ENCODE measurements at regions not wholly inside any gene's neighbourhood (a gene's known extent, or its start where the extent isn't known, plus 50 kb on each side); places are given as distances from the start of the nearest gene placed in this dataset.

DNA sequence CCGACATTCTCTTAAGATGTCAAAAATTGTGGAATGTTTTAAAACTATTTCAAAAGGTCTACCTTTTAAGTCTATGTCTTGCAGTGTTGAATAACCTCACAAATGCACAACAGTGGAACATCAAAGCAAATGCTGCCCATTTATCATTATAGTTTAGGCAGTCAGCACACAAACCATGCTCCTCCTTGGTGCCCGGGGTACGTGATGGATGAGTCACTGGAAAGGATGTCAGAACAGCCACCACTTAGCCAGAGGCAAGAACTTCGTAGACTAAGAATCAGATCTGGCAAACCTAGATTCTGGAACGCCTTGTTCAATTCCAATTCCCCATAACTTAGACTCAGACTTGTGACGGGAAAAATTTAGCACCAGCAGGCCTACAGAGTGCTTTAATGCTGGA is 343.6 kb downstream of the FGF9 start:
- Mint-ChIP-seq H3K36me3 (ENCODE audit: low read depth) (no peaks in the 10 kb centered on the region), H3K4me3 (no peak overlapping the region), H3K27ac (no peak overlapping the region), H3K9me3 (no peaks in the 10 kb centered on the region), H3K27me3 (ENCODE audit: insufficient read depth) (no peaks in the 10 kb centered on the region), H3K4me1 (no peaks in the 10 kb centered on the region)
- TF ChIP-seq, protein P1, sequence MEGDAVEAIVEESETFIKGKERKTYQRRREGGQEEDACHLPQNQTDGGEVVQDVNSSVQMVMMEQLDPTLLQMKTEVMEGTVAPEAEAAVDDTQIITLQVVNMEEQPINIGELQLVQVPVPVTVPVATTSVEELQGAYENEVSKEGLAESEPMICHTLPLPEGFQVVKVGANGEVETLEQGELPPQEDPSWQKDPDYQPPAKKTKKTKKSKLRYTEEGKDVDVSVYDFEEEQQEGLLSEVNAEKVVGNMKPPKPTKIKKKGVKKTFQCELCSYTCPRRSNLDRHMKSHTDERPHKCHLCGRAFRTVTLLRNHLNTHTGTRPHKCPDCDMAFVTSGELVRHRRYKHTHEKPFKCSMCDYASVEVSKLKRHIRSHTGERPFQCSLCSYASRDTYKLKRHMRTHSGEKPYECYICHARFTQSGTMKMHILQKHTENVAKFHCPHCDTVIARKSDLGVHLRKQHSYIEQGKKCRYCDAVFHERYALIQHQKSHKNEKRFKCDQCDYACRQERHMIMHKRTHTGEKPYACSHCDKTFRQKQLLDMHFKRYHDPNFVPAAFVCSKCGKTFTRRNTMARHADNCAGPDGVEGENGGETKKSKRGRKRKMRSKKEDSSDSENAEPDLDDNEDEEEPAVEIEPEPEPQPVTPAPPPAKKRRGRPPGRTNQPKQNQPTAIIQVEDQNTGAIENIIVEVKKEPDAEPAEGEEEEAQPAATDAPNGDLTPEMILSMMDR (conservative IDR thresholded peaks at IDR 0.05), result no peak
- Histone ChIP-seq H3K27me3 (ENCODE audit: control insufficient read depth, insufficient read depth, low read length, poor library complexity, severe bottlenecking) (no peaks in the 10 kb centered on the region), H3K4me1 (ENCODE audit: control insufficient read depth, insufficient read depth, low read length) (no peaks in the 10 kb centered on the region), H3K36me3 (ENCODE audit: control insufficient read depth, insufficient read depth, low read length) (no peaks in the 10 kb centered on the region), H3K4me3 (ENCODE audit: low read length) (no peak overlapping the region), H3K9me3 (ENCODE audit: control insufficient read depth, low read length) (no peaks in the 10 kb centered on the region), H3K9ac (ENCODE audit: extremely low read depth, low read length, poor library complexity, severe bottlenecking) (no peak overlapping the region), H3K27ac (ENCODE audit: low read depth, low read length) (no peak overlapping the region)
- 87 to 93% methylated on average over 5 of the region's 6 CpGs for WGBS, 2 experiments (ENCODE audit: insufficient coverage in 1 of 2, insufficient read length in 1 of 2)
- no peak for DNase-seq

DNA sequence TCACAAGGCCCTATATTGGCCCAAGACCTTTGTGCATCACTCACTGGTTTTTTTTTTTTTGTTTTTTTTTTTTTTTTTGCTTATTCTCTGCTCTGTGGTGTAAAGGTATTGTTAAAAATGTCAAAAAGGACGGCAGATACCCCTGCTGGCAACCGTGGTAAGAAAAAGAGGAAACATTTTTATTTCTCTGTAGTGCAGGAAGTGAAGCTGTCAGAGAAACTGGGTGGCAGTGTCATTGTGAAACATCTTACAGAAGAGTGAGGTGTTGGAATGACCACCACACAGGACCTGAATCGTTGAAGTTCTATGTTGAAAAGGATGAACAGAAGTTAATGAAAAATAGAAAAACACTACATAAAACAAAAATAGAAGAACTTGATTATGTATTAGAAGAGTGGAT is 346.4 kb downstream of the FGF9 start:
- no peaks in the 10 kb centered on the region for H3K36me3 ChIP-seq (ENCODE audit: control insufficient read depth, insufficient read depth, low read length)
- H3K36me3 Mint-ChIP-seq (ENCODE audit: low read depth), result no peaks in the 10 kb centered on the region
- no peaks in the 10 kb centered on the region for H3K27me3 Mint-ChIP-seq (ENCODE audit: insufficient read depth)
- H3K9ac ChIP-seq (ENCODE audit: extremely low read depth, low read length, poor library complexity, severe bottlenecking), result no peak overlapping the region
- 69 to 79% methylated on average over 2 of the region's 3 CpGs for whole genome bisulfite sequencing, 2 experiments (ENCODE audit: insufficient coverage in 1 of 2, insufficient read length in 1 of 2)
- H3K4me1 Mint-ChIP-seq, result no peaks in the 10 kb centered on the region
- H3K27ac Mint-ChIP-seq, result no peak overlapping the region
- DNase-seq, result no peak
- no peaks in the 10 kb centered on the region for H3K27me3 ChIP-seq (ENCODE audit: control insufficient read depth, insufficient read depth, low read length, poor library complexity, severe bottlenecking)
- no peak overlapping the region for H3K4me3 Mint-ChIP-seq
- TF ChIP-seq, protein P1 (conservative IDR thresholded peaks at IDR 0.05), result no peak
- H3K4me3 ChIP-seq (ENCODE audit: low read length), result no peak overlapping the region
- H3K4me1 ChIP-seq (ENCODE audit: control insufficient read depth, insufficient read depth, low read length), result no peaks in the 10 kb centered on the region
- H3K27ac ChIP-seq (ENCODE audit: low read depth, low read length), result no peak overlapping the region
- no peaks in the 10 kb centered on the region for H3K9me3 Mint-ChIP-seq
- H3K9me3 ChIP-seq (ENCODE audit: control insufficient read depth, low read length), result no peaks in the 10 kb centered on the region

DNA sequence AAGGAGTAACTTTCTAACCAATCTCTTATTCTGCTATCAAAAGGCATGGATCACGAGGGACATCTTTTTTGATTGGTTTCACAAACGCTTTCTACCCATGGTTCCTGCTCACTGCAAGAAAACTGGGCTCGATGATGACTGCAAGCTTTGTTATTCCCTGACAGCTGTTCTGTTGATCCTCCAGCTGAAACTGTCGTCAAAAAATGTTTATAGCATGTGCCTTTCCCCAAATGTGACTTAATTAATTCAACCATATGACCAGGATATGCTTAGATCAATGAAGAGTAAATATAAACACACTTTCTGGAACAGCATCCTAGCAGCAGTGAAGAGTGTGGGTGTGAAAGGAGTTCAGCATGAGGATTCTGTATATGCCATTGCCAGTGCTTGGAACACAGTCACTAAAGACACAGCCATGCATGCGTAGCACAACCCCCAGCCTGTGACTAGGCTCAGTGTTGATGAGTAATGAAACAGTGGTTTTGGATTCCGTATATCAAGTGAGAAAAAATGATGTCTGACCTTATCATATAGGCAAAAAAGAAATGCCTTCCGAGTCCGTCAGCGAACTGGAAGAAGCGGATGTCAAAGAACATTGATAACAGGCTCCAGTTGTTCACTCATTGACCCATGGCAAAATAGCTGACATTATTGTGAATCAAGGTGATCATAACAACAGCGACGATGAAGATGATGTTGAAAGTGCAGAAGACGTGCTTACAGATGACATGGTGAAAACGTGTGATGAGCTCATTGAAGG is 347.4 kb downstream of the FGF9 start:
- 91 to 97% methylated on average over 14 of the region's 14 CpGs for WGBS, 2 experiments (ENCODE audit: insufficient coverage in 1 of 2, insufficient read length in 1 of 2)
- H3K27ac Mint-ChIP-seq, result no peak overlapping the region

More for the DNA sequence above, 347.4 kb downstream of the FGF9 start:
- Histone ChIP-seq H3K36me3 (ENCODE audit: control insufficient read depth, insufficient read depth, low read length) (no peaks in the 10 kb centered on the region), H3K27me3 (ENCODE audit: control insufficient read depth, insufficient read depth, low read length, poor library complexity, severe bottlenecking) (no peaks in the 10 kb centered on the region), H3K4me3 (ENCODE audit: low read length) (no peak overlapping the region), H3K4me1 (ENCODE audit: control insufficient read depth, insufficient read depth, low read length) (no peaks in the 10 kb centered on the region), H3K9ac (ENCODE audit: extremely low read depth, low read length, poor library complexity, severe bottlenecking) (no peak overlapping the region), H3K9me3 (ENCODE audit: control insufficient read depth, low read length) (no peaks in the 10 kb centered on the region), H3K27ac (ENCODE audit: low read depth, low read length) (no peak overlapping the region)
- no peak overlapping the region for H3K4me3 Mint-ChIP-seq
- H3K27me3 Mint-ChIP-seq (ENCODE audit: insufficient read depth), result no peaks in the 10 kb centered on the region
- no peak for DNase-seq
- no peaks in the 10 kb centered on the region for H3K36me3 Mint-ChIP-seq (ENCODE audit: low read depth)
- no peaks in the 10 kb centered on the region for H3K4me1 Mint-ChIP-seq
- no peaks in the 10 kb centered on the region for H3K9me3 Mint-ChIP-seq
- TF ChIP-seq, protein P1 (conservative IDR thresholded peaks at IDR 0.05), result no peak
